Ectodermal cell (in vitro differentiated cells): ENCODE measurements at regions not wholly inside any gene's neighbourhood (a gene's known extent, or its start where the extent isn't known, plus 50 kb on each side); places are given as distances from the start of the nearest gene placed in this dataset.
"Not testable (repeated sequence)": the region's sequence is repeated elsewhere in the genome, so short reads cannot be mapped to it uniquely, and the experiment has no call there.

Experiments used
- H3K27ac ChIP-seq: 2 replicates; pipeline ENCODE4 v1.7.0; 2013; ENCODE audit warnings: mild to moderate bottlenecking, low read depth, low read length; ENCODE audit not compliant: insufficient read depth, poor library complexity, severe bottlenecking
- H3K27me3 ChIP-seq: 2 replicates; pipeline ENCODE4 v1.7.0; 2013; ENCODE audit warnings: mild to moderate bottlenecking, low read length; ENCODE audit not compliant: insufficient read depth, control insufficient read depth, poor library complexity, severe bottlenecking
- H3K36me3 ChIP-seq: one replicate; pipeline ENCODE4 v1.7.0; 2013; ENCODE audit warnings: low read length; ENCODE audit not compliant: control insufficient read depth, insufficient read depth
- H3K4me1 ChIP-seq: one replicate; pipeline ENCODE4 v1.7.0; 2013; ENCODE audit warnings: low read length; ENCODE audit not compliant: control insufficient read depth, insufficient read depth
- H3K4me3 ChIP-seq: 2 replicates; pipeline ENCODE4 v1.7.0; 2013; ENCODE audit warnings: low read depth, low read length, control low read depth; ENCODE audit not compliant: insufficient read depth
- H3K9me3 ChIP-seq: 2 replicates; pipeline ENCODE4 v1.7.0; 2013; ENCODE audit warnings: mild to moderate bottlenecking, low read length, moderate library complexity; ENCODE audit not compliant: control insufficient read depth
- WGBS, 2 experiments: methylation state at CpG; one replicate each; pipeline ENCODE4 v1.1.7; 2013; ENCODE audit warnings: missing lambda C conversion rate in 2 of 2; 5-methylcytosine and 5-hydroxymethylcytosine counted together

- WGBS, 2 experiments = no CpG with 5 or more reads among the region's 2 CpGs
- H3K4me3 ChIP-seq, H3K9me3 ChIP-seq, H3K4me1 ChIP-seq, H3K27ac ChIP-seq, H3K36me3 ChIP-seq, H3K27me3 ChIP-seq: not testable (repeated sequence)
Measured at GRCh38 chr1:234796438-234796792, 186.4 kb upstream of the IRF2BP2 start.

GRCh38 chr1:234795711-234796437, 185.9 kb upstream of the IRF2BP2 start:
- H3K4me3 ChIP-seq, H3K27ac ChIP-seq, H3K36me3 ChIP-seq, H3K27me3 ChIP-seq, H3K9me3 ChIP-seq, H3K4me1 ChIP-seq: not testable (repeated sequence)
- WGBS, 2 experiments = 82 to 88% methylated on average over 2 to 4 of the region's 7 CpGs

- H3K27me3 ChIP-seq, H3K4me1 ChIP-seq, H3K27ac ChIP-seq, H3K9me3 ChIP-seq, H3K4me3 ChIP-seq, H3K36me3 ChIP-seq: not testable (repeated sequence)
- WGBS, 2 experiments = 86 to 94% methylated on average over 1 of the region's 3 CpGs
Measured at GRCh38 chr1:234795007-234795406, 185.0 kb upstream of the IRF2BP2 start.

GRCh38 chr1:234794452-234794851, 184.5 kb upstream of the IRF2BP2 start:
- H3K9me3 ChIP-seq, H3K4me1 ChIP-seq, H3K36me3 ChIP-seq, H3K4me3 ChIP-seq, H3K27me3 ChIP-seq, H3K27ac ChIP-seq: not testable (repeated sequence)
- WGBS, 2 experiments = 100% methylated on average over 1 of the region's 4 CpGs; no CpG with 5 or more reads in 1 of the 2 experiments

GRCh38 chr1:234793924-234794323, 183.9 kb upstream of the IRF2BP2 start:
- not testable (repeated sequence) for H3K27me3 ChIP-seq, H3K27ac ChIP-seq, H3K36me3 ChIP-seq, H3K4me3 ChIP-seq, H3K4me1 ChIP-seq, H3K9me3 ChIP-seq
- WGBS, 2 experiments = 100% methylated on average over 1 of the region's 5 CpGs

- not testable (repeated sequence) for H3K9me3 ChIP-seq, H3K27me3 ChIP-seq, H3K27ac ChIP-seq, H3K36me3 ChIP-seq, H3K4me1 ChIP-seq, H3K4me3 ChIP-seq
- 63% methylated on average over 1 of the region's 4 CpGs; no CpG with 5 or more reads in 1 of the 2 experiments for WGBS, 2 experiments
Measured at GRCh38 chr1:234792221-234792864, 182.4 kb upstream of the IRF2BP2 start.

- H3K36me3 ChIP-seq, H3K4me1 ChIP-seq, H3K27me3 ChIP-seq, H3K4me3 ChIP-seq, H3K27ac ChIP-seq, H3K9me3 ChIP-seq: not testable (repeated sequence)
- WGBS, 2 experiments = no CpG with 5 or more reads among the region's 3 CpGs
Measured at GRCh38 chr1:234791615-234792014, 181.6 kb upstream of the IRF2BP2 start.

- not testable (repeated sequence) for H3K4me3 ChIP-seq, H3K27me3 ChIP-seq, H3K4me1 ChIP-seq, H3K9me3 ChIP-seq, H3K27ac ChIP-seq, H3K36me3 ChIP-seq
- WGBS, 2 experiments = no CpG with 5 or more reads among the region's 1 CpG
Measured at GRCh38 chr1:234790333-234790732, 180.4 kb upstream of the IRF2BP2 start.

GRCh38 chr1:234787011-234787584, 177.1 kb upstream of the IRF2BP2 start:
- H3K9me3 ChIP-seq, H3K27me3 ChIP-seq: not testable (repeated sequence)

GRCh38 chr1:234785922-234786321, 175.9 kb upstream of the IRF2BP2 start:
- H3K27me3 ChIP-seq, H3K9me3 ChIP-seq, H3K4me3 ChIP-seq, H3K27ac ChIP-seq, H3K36me3 ChIP-seq: not testable (repeated sequence)
- peaks cover 17% of the 10 kb centered on the region for H3K4me1 ChIP-seq
- 67 to 88% methylated on average over 1 to 2 of the region's 8 CpGs for WGBS, 2 experiments

More at GRCh38 chr1:234787011-234787584, 177.1 kb upstream of the IRF2BP2 start:
- H3K4me1 ChIP-seq = peaks cover 17% of the 10 kb centered on the region
- not testable (repeated sequence) for H3K27ac ChIP-seq, H3K36me3 ChIP-seq, H3K4me3 ChIP-seq
- 90 to 94% methylated on average over 7 of the region's 8 CpGs for WGBS, 2 experiments
